WERI-Rb-1 (cell line): ENCODE measurements at regions not wholly inside any gene's neighbourhood (a gene's known extent, or its start where the extent isn't known, plus 50 kb on each side); places are given as distances from the start of the nearest gene placed in this dataset.

Experiments
- DNase-seq: peaks from one replicate; pipeline ENCODE4 v3.0.0-alpha.2; 2020
- H3K27ac ChIP-seq: fragments of 250-450 bp; sonication (Bioruptor Pico); 2 replicates; pipeline ENCODE4 v1.5.1; 2020; ENCODE audit warnings: mild to moderate bottlenecking, moderate library complexity
- H3K27me3 ChIP-seq: fragments of 250-450 bp; sonication (Bioruptor Pico); 2 replicates; pipeline ENCODE4 v1.5.1; 2021; ENCODE audit warnings: mild to moderate bottlenecking, low read depth, moderate library complexity; ENCODE audit not compliant: insufficient read depth, severe bottlenecking
- H3K36me3 ChIP-seq: fragments of 250-450 bp; sonication (Bioruptor Pico); 2 replicates; pipeline ENCODE4 v1.5.1; 2020; ENCODE audit warnings: mild to moderate bottlenecking, moderate library complexity
- H3K4me3 ChIP-seq: 2 replicates; pipeline ENCODE4 v1.5.1; 2011; ENCODE audit warnings: low read depth, mild to moderate bottlenecking, control low read depth, low read length
- H3K9me3 ChIP-seq: fragments of 250-450 bp; sonication (Bioruptor Pico); 2 replicates; pipeline ENCODE4 v1.5.1; 2021; ENCODE audit warnings: mild to moderate bottlenecking, moderate library complexity; ENCODE audit not compliant: severe bottlenecking
- CTCF ChIP-seq: IDR thresholded peaks from 2 replicates; pipeline ENCODE4 v1.5.1; 2011; ENCODE audit warnings: low read depth, mild to moderate bottlenecking, control low read depth, inconsistent platforms, low read length

GRCh38 chr11:27864091-27864491, 163.8 kb upstream of the BDNF start:
- no peak for TF ChIP-seq CTCF
- H3K4me3 ChIP-seq, result no peak overlapping the region
- no peaks in the 10 kb centered on the region for H3K9me3 ChIP-seq
- DNase-seq, result no peak
- H3K27me3 ChIP-seq, result no peaks in the 10 kb centered on the region
- no peak overlapping the region for H3K27ac ChIP-seq
- H3K36me3 ChIP-seq, result no peaks in the 10 kb centered on the region

GRCh38 chr11:27863637-27864036, 163.4 kb upstream of the BDNF start:
- no peak overlapping the region for H3K27ac ChIP-seq
- no peaks in the 10 kb centered on the region for H3K27me3 ChIP-seq
- no peak for TF ChIP-seq CTCF
- no peak overlapping the region for H3K4me3 ChIP-seq
- DNase-seq, result no peak
- H3K36me3 ChIP-seq, result no peaks in the 10 kb centered on the region
- H3K9me3 ChIP-seq, result no peaks in the 10 kb centered on the region

- Histone ChIP-seq H3K4me3 (no peak overlapping the region), H3K36me3 (no peaks in the 10 kb centered on the region), H3K27me3 (no peaks in the 10 kb centered on the region), H3K9me3 (no peaks in the 10 kb centered on the region), H3K27ac (no peak overlapping the region)
- no peak for DNase-seq
- TF ChIP-seq CTCF, result no peak
Observed at GRCh38 chr11:27861706-27862430, 161.6 kb upstream of the BDNF start.

- no peak for DNase-seq
- H3K27me3 ChIP-seq, result no peaks in the 10 kb centered on the region
- TF ChIP-seq CTCF, result no peak
- H3K27ac ChIP-seq, result no peak overlapping the region
- H3K9me3 ChIP-seq, result no peaks in the 10 kb centered on the region
- H3K36me3 ChIP-seq, result no peaks in the 10 kb centered on the region
- H3K4me3 ChIP-seq, result no peak overlapping the region
Observed at GRCh38 chr11:27860811-27861210, 160.6 kb upstream of the BDNF start.

GRCh38 chr11:27858866-27859265, 158.6 kb upstream of the BDNF start:
- Histone ChIP-seq H3K36me3 (no peaks in the 10 kb centered on the region), H3K27ac (no peak overlapping the region), H3K27me3 (no peaks in the 10 kb centered on the region), H3K9me3 (no peaks in the 10 kb centered on the region), H3K4me3 (no peak overlapping the region)
- DNase-seq, result no peak
- TF ChIP-seq CTCF, result no peak

- Histone ChIP-seq H3K27ac (no peak overlapping the region), H3K9me3 (no peaks in the 10 kb centered on the region), H3K4me3 (no peak overlapping the region), H3K36me3 (no peaks in the 10 kb centered on the region), H3K27me3 (no peaks in the 10 kb centered on the region)
- TF ChIP-seq CTCF, result no peak
- DNase-seq, result no peak
Observed at GRCh38 chr11:27857588-27857987, 157.3 kb upstream of the BDNF start.
